NOMO-1 treated with dmso at 0.1 percent for 144 hours (cell line): ENCODE measurements at regions not wholly inside any gene's neighbourhood (a gene's known extent, or its start where the extent isn't known, plus 50 kb on each side); places are given as distances from the start of the nearest gene placed in this dataset.
"Not testable (repeated sequence)": the region's sequence is repeated elsewhere in the genome, so short reads cannot be mapped to it uniquely, and the experiment has no call there.

Experiments
- DNase-seq: peaks from one replicate; lab custom pipeline; 2025; ENCODE audit not compliant: unreplicated experiment; lab: John Stamatoyannopoulos, UW

- no peak for DNase-seq
Measured at GRCh38 chr10:9853405-9854355, 1164.0 kb upstream of the CELF2 start.

GRCh38 chr10:9855451-9855850 lies 1162.2 kb upstream of the CELF2 start:
- not testable (repeated sequence) for DNase-seq

- DNase-seq, result no peak
Measured at GRCh38 chr10:9858816-9859215, 1158.9 kb upstream of the CELF2 start.

GRCh38 chr10:9860045-9860444 lies 1157.6 kb upstream of the CELF2 start:
- DNase-seq, result no peak

GRCh38 chr10:9863559-9864121 lies 1154.0 kb upstream of the CELF2 start:
- DNase-seq, result no peak

GRCh38 chr10:9868499-9868898 lies 1149.2 kb upstream of the CELF2 start:
- DNase-seq, result no peak

GRCh38 chr10:9869205-9869604 lies 1148.5 kb upstream of the CELF2 start:
- no peak for DNase-seq

- no peak for DNase-seq
Measured at GRCh38 chr10:9869606-9870176, 1148.0 kb upstream of the CELF2 start.

- no peak for DNase-seq
Measured at GRCh38 chr10:9875353-9875752, 1142.3 kb upstream of the CELF2 start.

- DNase-seq, result no peak
Measured at GRCh38 chr10:9877978-9878377, 1139.7 kb upstream of the CELF2 start.

GRCh38 chr10:9878383-9878782 lies 1139.3 kb upstream of the CELF2 start:
- no peak for DNase-seq

GRCh38 chr10:9885761-9886160 lies 1131.9 kb upstream of the CELF2 start:
- peak; percentile 43 for DNase-seq

- no peak for DNase-seq
Measured at GRCh38 chr10:9886772-9887171, 1130.9 kb upstream of the CELF2 start.

- DNase-seq, result no peak
Measured at GRCh38 chr10:9895453-9895852, 1122.2 kb upstream of the CELF2 start.

GRCh38 chr10:9895981-9896380 lies 1121.7 kb upstream of the CELF2 start:
- DNase-seq, result no peak

GRCh38 chr10:9898633-9899395 lies 1118.9 kb upstream of the CELF2 start:
- no peak for DNase-seq

GRCh38 chr10:9900751-9901150 lies 1116.9 kb upstream of the CELF2 start:
- DNase-seq, result no peak

GRCh38 chr10:9901971-9902370 lies 1115.7 kb upstream of the CELF2 start:
- no peak for DNase-seq

- no peak for DNase-seq
Measured at GRCh38 chr10:9910446-9910845, 1107.2 kb upstream of the CELF2 start.

- DNase-seq, result no peak
Measured at GRCh38 chr10:9911488-9911887, 1106.2 kb upstream of the CELF2 start.

- DNase-seq, result no peak
Measured at GRCh38 chr10:9913876-9914514, 1103.7 kb upstream of the CELF2 start.
